Lower leg skin (tissue), 4 donors: ENCODE measurements at regions not wholly inside any gene's neighbourhood (a gene's known extent, or its start where the extent isn't known, plus 50 kb on each side); places are given as distances from the start of the nearest gene placed in this dataset.

Experiments
- DNase-seq, 2 donors: peaks; one replicate each; pipeline ENCODE4 v3.0.0-alpha.2; 2019; ENCODE audit warnings: low spot score in 2 of 2
- H3K4me3 ChIP-seq: fragments of 200-600 bp; sonication (generic); 2 replicates; pipeline ENCODE4 v1.5.1; 2017; ENCODE audit warnings: mild to moderate bottlenecking, low read depth; ENCODE audit not compliant: poor library complexity, severe bottlenecking
- CTCF ChIP-seq, 3 donors: fragments of 450-650 bp; IDR thresholded peaks; one replicate each; pipeline ENCODE4 v1.5.1; 2016; ENCODE audit warnings: antibody characterized with exemption in 3 of 3, mild to moderate bottlenecking in 3 of 3, moderate library complexity in 2 of 3
- POLR2A ChIP-seq, 2 donors: fragments of 450-650 bp; IDR thresholded peaks; one replicate each; pipeline ENCODE4 v1.6.1; 2016 to 2017; ENCODE audit warnings: antibody characterized with exemption in 2 of 2, mild to moderate bottlenecking in 1 of 2, moderate library complexity in 1 of 2
- WGBS, 2 donors: methylation state at CpG; one replicate each; pipeline ENCODE4 v1.1.5; 2018; 5-methylcytosine and 5-hydroxymethylcytosine counted together
- intact Hi-C: fragments of 100-400 bp; cut with DNase I; formaldehyde crosslinking; loops from one replicate; pipeline ENCODE4 v1.15.0; 2023; ENCODE audit warnings: low total_unique reads

GRCh38 chr4:30844861-30845582 lies 124.9 kb downstream of the PCDH7 start:
- no peak for DNase-seq
- TF ChIP-seq POLR2A (IDR thresholded peaks at IDR 0.05) (no peak), CTCF (IDR thresholded peaks at IDR 0.05) (no peak)
- no peak overlapping the region for H3K4me3 ChIP-seq
- intact Hi-C loops, result no loop called here
- 79 to 86% methylated on average over 3 of the region's 3 CpGs for WGBS, 2 donors

- no peak for TF ChIP-seq CTCF (IDR thresholded peaks at IDR 0.05)
- TF ChIP-seq POLR2A (IDR thresholded peaks at IDR 0.05), result no peak
- intact Hi-C loops, result no loop called here
- 39 to 43% methylated on average over 1 of the region's 1 CpG for WGBS, 2 donors
- no peak for DNase-seq
- no peak overlapping the region for H3K4me3 ChIP-seq
Observed at GRCh38 chr4:30847167-30847566, 127.0 kb downstream of the PCDH7 start.

- no peak for DNase-seq
- intact Hi-C loops, result no loop called here
- WGBS, 2 donors, result 87 to 92% methylated on average over 1 of the region's 1 CpG
- TF ChIP-seq POLR2A (IDR thresholded peaks at IDR 0.05) (no peak), CTCF (IDR thresholded peaks at IDR 0.05) (no peak)
- no peak overlapping the region for H3K4me3 ChIP-seq
Observed at GRCh38 chr4:30847958-30848357, 127.8 kb downstream of the PCDH7 start.

- intact Hi-C loops, result no loop called here
- H3K4me3 ChIP-seq, result no peak overlapping the region
- WGBS, 2 donors, result 60 to 67% methylated on average over 3 of the region's 3 CpGs
- TF ChIP-seq CTCF (IDR thresholded peaks at IDR 0.05), result no peak
- no peak for TF ChIP-seq POLR2A (IDR thresholded peaks at IDR 0.05)
- no peak for DNase-seq
Observed at GRCh38 chr4:30854531-30854930, 134.4 kb downstream of the PCDH7 start.

GRCh38 chr4:30855232-30855631 lies 135.1 kb downstream of the PCDH7 start:
- TF ChIP-seq CTCF (IDR thresholded peaks at IDR 0.05) (no peak), POLR2A (IDR thresholded peaks at IDR 0.05) (no peak)
- 74 to 85% methylated on average over 3 of the region's 3 CpGs for WGBS, 2 donors
- intact Hi-C loops, result no loop called here
- no peak overlapping the region for H3K4me3 ChIP-seq
- DNase-seq, result no peak
